GM18517 (cell line): ENCODE measurements at regions not wholly inside any gene's neighbourhood (a gene's known extent, or its start where the extent isn't known, plus 50 kb on each side); places are given as distances from the start of the nearest gene placed in this dataset.

ENCODE experiments used
- ATAC-seq: cut with Tn5 transposase; IDR thresholded peaks from one replicate; pipeline ENCODE4 v1.9.1; 2021; ENCODE audit warnings: mild to moderate bottlenecking, moderate library complexity; ENCODE audit not compliant: unreplicated experiment

- no peak for ATAC-seq
Observed at GRCh38 chr12:31868965-31869364, 90.2 kb upstream of the RESF1 start.

GRCh38 chr12:31867292-31867691 lies 91.9 kb upstream of the RESF1 start:
- no peak for ATAC-seq

- no peak for ATAC-seq
Observed at GRCh38 chr12:31866523-31866922, 92.7 kb upstream of the RESF1 start.

- no peak for ATAC-seq
Observed at GRCh38 chr12:31865023-31865422, 94.2 kb upstream of the RESF1 start.

- ATAC-seq: no peak
Observed at GRCh38 chr12:31861360-31861759, 97.9 kb upstream of the RESF1 start.

GRCh38 chr12:31860401-31860800 lies 98.8 kb upstream of the RESF1 start:
- ATAC-seq: no peak

- no peak for ATAC-seq
Observed at GRCh38 chr12:31859232-31859977, 99.8 kb upstream of the RESF1 start.

GRCh38 chr12:31855427-31855826 lies 103.8 kb upstream of the RESF1 start:
- no peak for ATAC-seq

GRCh38 chr12:31853977-31854376 lies 105.2 kb upstream of the RESF1 start:
- ATAC-seq: no peak

GRCh38 chr12:31853520-31853919 lies 105.7 kb upstream of the RESF1 start:
- ATAC-seq: no peak

GRCh38 chr12:31850268-31850667 lies 108.9 kb upstream of the RESF1 start:
- ATAC-seq: no peak

- ATAC-seq: no peak
Observed at GRCh38 chr12:31849090-31849687, 110.0 kb upstream of the RESF1 start.

GRCh38 chr12:31846405-31846804 lies 112.8 kb upstream of the RESF1 start:
- no peak for ATAC-seq

GRCh38 chr12:31845613-31846322 lies 113.4 kb upstream of the RESF1 start:
- no peak for ATAC-seq

GRCh38 chr12:31843398-31844095 lies 114.7 kb upstream of the AMN1 start:
- ATAC-seq: no peak

- ATAC-seq: no peak
Observed at GRCh38 chr12:31837913-31838312, 109.1 kb upstream of the AMN1 start.

- ATAC-seq: no peak
Observed at GRCh38 chr12:31835276-31835882, 106.6 kb upstream of the AMN1 start.

GRCh38 chr12:31834150-31834549 lies 105.3 kb upstream of the AMN1 start:
- no peak for ATAC-seq

- no peak for ATAC-seq
Observed at GRCh38 chr12:31832740-31833729, 104.2 kb upstream of the AMN1 start.

GRCh38 chr12:31828071-31828470 lies 99.2 kb upstream of the AMN1 start:
- no peak for ATAC-seq
